Colonic mucosa (tissue), 4 donors: ENCODE measurements at regions not wholly inside any gene's neighbourhood (a gene's known extent, or its start where the extent isn't known, plus 50 kb on each side); places are given as distances from the start of the nearest gene placed in this dataset.

Experiments used
- DNase-seq: peaks from one replicate; pipeline ENCODE4 v3.0.0-alpha.2; 2020
- H3K27ac ChIP-seq: fragments of 200-600 bp; one replicate; pipeline ENCODE4 v1.8.0; 2021
- H3K27me3 ChIP-seq: fragments of 200-600 bp; one replicate; pipeline ENCODE4 v1.8.0; 2021
- H3K36me3 ChIP-seq: fragments of 200-600 bp; one replicate; pipeline ENCODE4 v1.8.0; 2021
- H3K4me1 ChIP-seq: fragments of 200-600 bp; one replicate; pipeline ENCODE4 v1.8.0; 2021; ENCODE audit warnings: mild to moderate bottlenecking
- H3K4me3 ChIP-seq: fragments of 200-600 bp; one replicate; pipeline ENCODE4 v1.8.0; 2021
- H3K9ac ChIP-seq, 2 donors: one replicate each; pipeline ENCODE4 v1.7.0; 2013; ENCODE audit warnings: control low read depth in 2 of 2, low read depth in 2 of 2, low read length in 2 of 2
- H3K9me3 ChIP-seq: fragments of 200-600 bp; one replicate; pipeline ENCODE4 v1.8.0; 2021
- intact Hi-C: fragments of 100-400 bp; cut with DNase I; formaldehyde crosslinking; loops from one replicate; pipeline ENCODE4 v1.14.1; 2022
- TF ChIP-seq, protein P1 (sequence below): fragments of 200-600 bp; IDR thresholded peaks from one replicate; pipeline ENCODE4 v1.8.0; 2022; ENCODE audit warnings: antibody characterized with exemption, mild to moderate bottlenecking
- donor health status: healthy.
- donor health status: DM: no; HTN: no; CAD: no.
- donor health status: DM: no; HTN: no; CAD: no.

DNA sequence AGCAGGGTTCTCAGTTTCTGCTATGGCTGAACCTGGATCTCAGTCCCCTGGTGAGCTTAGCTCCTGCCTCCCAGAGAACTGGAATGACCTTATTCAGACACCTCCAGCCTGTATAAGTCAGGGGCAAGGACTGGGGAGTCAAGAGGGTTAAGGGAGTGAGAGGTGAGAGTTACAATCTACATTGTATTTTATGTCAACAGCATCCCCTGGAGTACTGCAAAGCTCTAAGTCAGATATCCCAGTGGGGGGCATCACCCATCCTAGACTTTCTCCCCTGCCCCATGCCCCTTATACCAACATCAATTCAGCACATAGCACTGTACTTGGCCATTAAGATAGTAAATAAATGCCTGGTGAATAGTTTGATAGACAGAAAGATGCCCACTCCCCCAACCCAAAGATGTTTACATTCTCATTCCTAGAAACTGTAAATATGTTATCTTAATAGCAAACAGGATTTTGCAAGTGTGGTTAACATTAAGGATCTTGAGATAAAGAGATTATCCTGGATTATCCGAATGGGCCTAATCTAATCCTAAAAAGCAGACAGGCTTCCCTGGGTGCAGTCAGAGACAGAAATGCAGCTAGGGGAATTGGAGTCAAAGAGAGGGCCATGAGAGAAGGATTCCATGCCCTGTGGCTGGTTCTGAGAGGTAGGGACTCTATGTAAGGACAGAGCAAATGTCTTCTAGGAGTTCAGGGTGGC is 132.3 kb upstream of the RASGRP1 start:
- no peak for DNase-seq
- Histone ChIP-seq H3K4me3 (no peak overlapping the region), H3K4me1 (no peaks in the 10 kb centered on the region), H3K27me3 (no peaks in the 10 kb centered on the region), H3K27ac (no peak overlapping the region), H3K36me3 (no peaks in the 10 kb centered on the region), H3K9me3 (no peaks in the 10 kb centered on the region), H3K9ac (no peak overlapping the region)
- intact Hi-C loops: no loop called here
- TF ChIP-seq, protein P1, sequence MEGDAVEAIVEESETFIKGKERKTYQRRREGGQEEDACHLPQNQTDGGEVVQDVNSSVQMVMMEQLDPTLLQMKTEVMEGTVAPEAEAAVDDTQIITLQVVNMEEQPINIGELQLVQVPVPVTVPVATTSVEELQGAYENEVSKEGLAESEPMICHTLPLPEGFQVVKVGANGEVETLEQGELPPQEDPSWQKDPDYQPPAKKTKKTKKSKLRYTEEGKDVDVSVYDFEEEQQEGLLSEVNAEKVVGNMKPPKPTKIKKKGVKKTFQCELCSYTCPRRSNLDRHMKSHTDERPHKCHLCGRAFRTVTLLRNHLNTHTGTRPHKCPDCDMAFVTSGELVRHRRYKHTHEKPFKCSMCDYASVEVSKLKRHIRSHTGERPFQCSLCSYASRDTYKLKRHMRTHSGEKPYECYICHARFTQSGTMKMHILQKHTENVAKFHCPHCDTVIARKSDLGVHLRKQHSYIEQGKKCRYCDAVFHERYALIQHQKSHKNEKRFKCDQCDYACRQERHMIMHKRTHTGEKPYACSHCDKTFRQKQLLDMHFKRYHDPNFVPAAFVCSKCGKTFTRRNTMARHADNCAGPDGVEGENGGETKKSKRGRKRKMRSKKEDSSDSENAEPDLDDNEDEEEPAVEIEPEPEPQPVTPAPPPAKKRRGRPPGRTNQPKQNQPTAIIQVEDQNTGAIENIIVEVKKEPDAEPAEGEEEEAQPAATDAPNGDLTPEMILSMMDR: no peak

DNA sequence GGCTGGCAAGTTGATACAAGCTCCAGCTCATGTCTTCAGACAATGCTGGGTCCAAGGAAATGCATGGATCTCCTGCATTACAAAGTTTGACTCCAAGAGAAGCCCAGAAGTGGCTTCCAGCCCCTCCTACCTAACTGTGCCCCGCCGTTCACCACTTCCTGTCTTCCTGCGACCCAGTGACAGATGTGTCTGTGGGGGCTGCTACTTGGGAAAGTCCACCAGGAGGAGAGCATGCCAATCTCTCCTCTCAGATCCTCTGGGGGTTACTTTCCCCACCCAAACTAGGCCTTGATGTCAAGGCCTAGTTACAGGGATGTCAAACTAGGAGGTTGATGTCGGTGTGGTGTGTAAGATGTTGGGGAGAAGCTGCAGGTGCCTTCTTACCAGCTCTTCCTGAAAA is 133.6 kb upstream of the RASGRP1 start:
- no peak overlapping the region for H3K4me3 ChIP-seq
- H3K27me3 ChIP-seq: no peaks in the 10 kb centered on the region
- DNase-seq: no peak
- intact Hi-C loops: no loop called here
- H3K36me3 ChIP-seq: no peaks in the 10 kb centered on the region
- TF ChIP-seq, protein P1: no peak
- H3K9me3 ChIP-seq: no peaks in the 10 kb centered on the region
- no peaks in the 10 kb centered on the region for H3K4me1 ChIP-seq
- H3K9ac ChIP-seq: no peak overlapping the region
- H3K27ac ChIP-seq: no peak overlapping the region

DNA sequence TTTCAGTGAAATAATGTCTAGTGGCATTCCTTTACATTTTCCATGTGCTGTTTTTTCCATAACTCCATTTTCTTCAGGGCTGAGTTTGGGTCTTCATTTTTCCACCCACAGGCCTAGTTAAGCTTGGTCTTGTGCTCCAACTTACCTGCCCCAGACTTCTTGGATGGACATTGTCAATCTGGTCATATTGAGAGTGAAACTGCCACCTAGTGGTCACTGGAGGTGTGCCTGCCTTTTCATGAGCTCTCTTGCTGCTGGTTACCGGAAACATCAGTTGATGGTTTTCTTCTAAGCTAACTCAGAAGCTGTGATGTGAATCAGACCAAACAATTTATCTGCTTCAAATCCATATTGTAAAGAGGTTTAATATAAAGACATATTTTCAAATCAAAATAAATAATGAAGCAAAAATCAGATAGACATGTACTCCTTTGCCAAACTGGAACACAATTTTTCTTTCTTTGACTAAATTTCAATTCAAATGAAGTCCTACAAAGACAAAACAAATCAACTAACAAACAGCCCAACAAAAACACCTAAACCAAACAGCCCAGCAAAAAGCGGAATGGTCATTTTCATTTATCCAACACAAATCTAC is 135.1 kb upstream of the RASGRP1 start:
- intact Hi-C loops: no loop called here
- H3K4me1 ChIP-seq: no peaks in the 10 kb centered on the region
- H3K4me3 ChIP-seq: no peak overlapping the region
- H3K9ac ChIP-seq: no peak overlapping the region
- TF ChIP-seq, protein P1: peak; percentile 84
- peak; percentile 83 for DNase-seq
- H3K9me3 ChIP-seq: no peaks in the 10 kb centered on the region
- no peak overlapping the region for H3K27ac ChIP-seq
- H3K36me3 ChIP-seq: no peaks in the 10 kb centered on the region
- H3K27me3 ChIP-seq: no peaks in the 10 kb centered on the region

DNA sequence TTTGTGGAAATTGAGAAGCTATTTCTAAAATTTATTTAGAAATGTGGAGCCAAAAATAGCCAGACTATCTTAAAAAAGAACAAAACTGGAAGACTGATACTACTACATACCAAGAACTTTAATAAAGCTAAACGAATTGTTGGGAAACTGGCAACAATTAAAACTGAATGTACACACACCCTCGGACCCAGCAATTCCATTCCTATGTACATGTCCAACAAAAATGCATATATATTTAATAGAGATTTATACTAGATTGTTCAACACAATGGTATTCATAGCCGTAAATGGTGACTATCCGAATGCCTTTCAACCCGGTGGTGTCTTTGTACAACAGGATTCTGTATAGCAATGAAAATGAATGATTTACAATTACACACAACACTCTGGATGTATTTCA is 136.5 kb upstream of the RASGRP1 start:
- no peak for DNase-seq
- H3K9me3 ChIP-seq: no peaks in the 10 kb centered on the region
- no peak overlapping the region for H3K27ac ChIP-seq
- no peak overlapping the region for H3K9ac ChIP-seq
- no peaks in the 10 kb centered on the region for H3K4me1 ChIP-seq
- intact Hi-C loops: no loop called here
- no peaks in the 10 kb centered on the region for H3K36me3 ChIP-seq
- TF ChIP-seq, protein P1: no peak
- H3K4me3 ChIP-seq: no peak overlapping the region
- H3K27me3 ChIP-seq: no peaks in the 10 kb centered on the region

DNA sequence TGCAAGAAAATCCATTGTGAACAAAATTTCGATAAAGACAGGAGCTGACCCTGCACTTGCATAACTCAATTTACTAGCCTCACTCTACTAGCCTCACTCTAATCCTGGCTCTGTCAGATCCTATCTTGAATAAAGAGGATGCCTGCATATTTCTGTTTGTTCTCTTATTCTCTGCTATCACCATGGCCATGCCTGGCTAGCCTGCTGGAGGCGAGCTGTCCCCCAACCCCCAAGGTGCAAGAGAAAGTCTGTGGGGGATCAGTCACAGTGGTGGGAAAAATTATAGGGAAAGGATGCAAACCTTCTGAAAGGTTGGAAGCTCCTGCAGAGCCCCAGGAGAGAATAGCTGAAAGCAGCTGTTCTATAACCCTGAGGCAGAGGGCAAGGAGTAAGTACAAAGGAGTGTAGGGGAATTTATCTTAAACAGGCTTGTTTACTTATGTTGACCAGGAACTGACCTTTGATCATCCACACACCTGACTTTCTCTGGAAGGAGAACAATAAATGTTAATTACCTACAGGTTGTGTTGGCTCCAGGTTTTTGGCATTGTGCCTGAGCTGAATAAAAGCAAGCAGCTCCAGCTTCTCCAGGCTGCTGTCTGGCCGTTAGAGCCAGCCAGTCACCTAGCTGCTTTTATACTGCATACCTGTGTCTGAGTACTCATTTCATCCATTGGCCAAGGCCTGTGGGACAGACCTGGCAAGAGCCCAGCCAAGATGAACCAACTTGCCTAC is 137.7 kb upstream of the RASGRP1 start:
- Histone ChIP-seq H3K4me1 (no peaks in the 10 kb centered on the region), H3K9me3 (no peaks in the 10 kb centered on the region), H3K27ac (peak overlapping the region; percentile 68), H3K4me3 (no peak overlapping the region), H3K9ac (peak overlapping the region in 1 of 2 donors; percentile 38), H3K36me3 (no peaks in the 10 kb centered on the region), H3K27me3 (no peaks in the 10 kb centered on the region)
- intact Hi-C loops: no loop called here
- TF ChIP-seq, protein P1: no peak
- peak; percentile 95 for DNase-seq
